ENCODE measurements at regions not wholly inside any gene's neighbourhood (a gene's known extent, or its start where the extent isn't known, plus 50 kb on each side); places are given as distances from the start of the nearest gene placed in this dataset.

DNA sequence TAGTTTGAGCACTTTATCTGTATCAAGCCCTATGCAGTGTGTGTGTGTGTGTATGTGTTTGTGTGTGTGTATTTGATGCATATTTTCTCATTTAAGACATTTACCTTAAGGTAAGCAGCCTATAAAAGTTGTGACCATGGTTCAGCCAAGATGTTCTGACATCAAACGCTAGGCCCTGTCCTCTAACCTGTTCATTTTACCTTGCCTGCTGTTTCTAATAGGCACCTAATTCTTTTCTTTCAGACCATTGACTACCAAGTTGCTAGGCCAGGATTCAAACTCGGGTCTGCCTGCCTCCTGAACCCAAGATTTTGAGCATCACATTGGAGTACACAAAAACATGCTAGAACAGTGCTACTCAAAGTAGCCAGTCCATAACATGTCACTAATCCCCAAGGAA lies 274.5 kb downstream of the PLK2 start:
- Mint-ChIP-seq H3K9me3 (ENCODE audit: insufficient read depth) (no peaks in the 10 kb centered on the region), H3K4me1 (no peaks in the 10 kb centered on the region), H3K27ac (no peak overlapping the region), H3K27me3 (peaks cover 4% of the 10 kb centered on the region), H3K4me3 (no peak overlapping the region)
- Histone ChIP-seq H3K79me2 (ENCODE audit: control insufficient read depth, insufficient read depth, low read length) (no peaks in the 10 kb centered on the region), H3K4me1 (ENCODE audit: control insufficient read depth in 2 of 2, insufficient read depth in 2 of 2, low read length in 2 of 2) (no peaks in the 10 kb centered on the region), H4K20me1 (ENCODE audit: control insufficient read depth, insufficient read depth, low read length, poor library complexity, severe bottlenecking) (no peaks in the 10 kb centered on the region), H3K27me3 (replicated peaks in 1 of 4; ENCODE audit: control extremely low read depth in 1 of 4, control insufficient read depth in 3 of 4, insufficient read depth in 4 of 4, low read length in 3 of 4) (no peaks in the 10 kb centered on the region), H3K4me2 (replicated peaks; ENCODE audit: low read depth, low read length, poor library complexity, severe bottlenecking) (no peak overlapping the region), H3K36me3 (replicated peaks in 1 of 2; ENCODE audit: control extremely low read depth in 1 of 2, control insufficient read depth in 1 of 2, extremely low read depth in 1 of 2, insufficient read depth in 2 of 2, low read length in 1 of 2) (no peaks in the 10 kb centered on the region), H3K9ac (ENCODE audit: low read length) (no peak overlapping the region), H3K27ac (ENCODE audit: low read length in 2 of 2) (no peak overlapping the region), H2AFZ (ENCODE audit: insufficient read depth, low read depth, low read length, poor library complexity, severe bottlenecking) (no peak overlapping the region), H3K9me3 (ENCODE audit: control extremely low read depth in 1 of 3, control insufficient read depth in 2 of 3, insufficient read depth in 1 of 3, low read length in 2 of 3) (no peaks in the 10 kb centered on the region), H3K4me3 (ENCODE audit: control extremely low read depth in 1 of 5, extremely low read depth in 1 of 5, insufficient read depth in 1 of 5, low read depth in 2 of 5, low read length in 4 of 5) (no peak overlapping the region)
- TF ChIP-seq EZH2 (IDR thresholded peaks at IDR 0.05; ENCODE audit: borderline replicate concordance, insufficient read depth, low read depth, low read length, poor library complexity, severe bottlenecking), result no peak
- TF ChIP-seq, protein P1, sequence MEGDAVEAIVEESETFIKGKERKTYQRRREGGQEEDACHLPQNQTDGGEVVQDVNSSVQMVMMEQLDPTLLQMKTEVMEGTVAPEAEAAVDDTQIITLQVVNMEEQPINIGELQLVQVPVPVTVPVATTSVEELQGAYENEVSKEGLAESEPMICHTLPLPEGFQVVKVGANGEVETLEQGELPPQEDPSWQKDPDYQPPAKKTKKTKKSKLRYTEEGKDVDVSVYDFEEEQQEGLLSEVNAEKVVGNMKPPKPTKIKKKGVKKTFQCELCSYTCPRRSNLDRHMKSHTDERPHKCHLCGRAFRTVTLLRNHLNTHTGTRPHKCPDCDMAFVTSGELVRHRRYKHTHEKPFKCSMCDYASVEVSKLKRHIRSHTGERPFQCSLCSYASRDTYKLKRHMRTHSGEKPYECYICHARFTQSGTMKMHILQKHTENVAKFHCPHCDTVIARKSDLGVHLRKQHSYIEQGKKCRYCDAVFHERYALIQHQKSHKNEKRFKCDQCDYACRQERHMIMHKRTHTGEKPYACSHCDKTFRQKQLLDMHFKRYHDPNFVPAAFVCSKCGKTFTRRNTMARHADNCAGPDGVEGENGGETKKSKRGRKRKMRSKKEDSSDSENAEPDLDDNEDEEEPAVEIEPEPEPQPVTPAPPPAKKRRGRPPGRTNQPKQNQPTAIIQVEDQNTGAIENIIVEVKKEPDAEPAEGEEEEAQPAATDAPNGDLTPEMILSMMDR (IDR thresholded peaks at IDR 0.05), result no peak
- intact Hi-C loops (cut with micrococcal nuclease), result no loop called here
- CTCF ChIA-PET, result no interaction called here
- POLR2A ChIA-PET, result no interaction called here
- WGBS (ENCODE audit: insufficient coverage), result 89% methylated on average over 2 of the region's 2 CpGs
- no peak for ATAC-seq (ENCODE audit: low read depth)
- no peak for DNase-seq

DNA sequence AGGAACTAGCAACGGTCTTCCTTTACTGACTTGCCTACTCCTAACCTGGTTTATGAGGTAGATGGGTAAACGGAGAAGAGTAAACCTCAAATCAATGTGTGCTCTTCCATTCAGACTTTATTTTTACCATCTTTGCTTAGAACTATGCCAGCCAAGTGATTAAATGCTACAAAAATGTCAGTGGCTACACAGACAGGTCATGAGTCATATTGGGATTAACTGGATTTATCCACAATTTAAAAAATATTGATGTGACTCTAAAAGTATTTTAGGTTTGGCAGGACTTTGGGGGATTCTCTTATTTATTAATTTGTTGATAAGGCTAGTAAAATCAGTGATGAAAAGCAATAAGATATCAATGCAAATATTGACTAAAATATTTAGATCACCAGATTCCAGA lies 275.0 kb downstream of the PLK2 start:
- ChIA-PET CTCF (no interaction called here), POLR2A (no interaction called here)
- DNase-seq, result no peak
- H4K20me1 ChIP-seq (ENCODE audit: control insufficient read depth, insufficient read depth, low read length, poor library complexity, severe bottlenecking), result no peaks in the 10 kb centered on the region
- Mint-ChIP-seq H3K9me3 (ENCODE audit: insufficient read depth) (no peaks in the 10 kb centered on the region), H3K4me1 (no peaks in the 10 kb centered on the region), H3K27ac (no peak overlapping the region), H3K27me3 (no peaks in the 10 kb centered on the region), H3K4me3 (no peak overlapping the region)
- no peak for ATAC-seq (ENCODE audit: low read depth)
- H3K9ac ChIP-seq (ENCODE audit: low read length), result no peak overlapping the region
- intact Hi-C loops (cut with micrococcal nuclease), result no loop called here
- no peaks in the 10 kb centered on the region for H3K27me3 ChIP-seq (replicated peaks in 1 of 4; ENCODE audit: control extremely low read depth in 1 of 4, control insufficient read depth in 3 of 4, insufficient read depth in 4 of 4, low read length in 3 of 4)
- no CpG with 5 or more reads among the region's 2 CpGs for WGBS (ENCODE audit: insufficient coverage)
- no peak overlapping the region for H3K27ac ChIP-seq (ENCODE audit: low read length in 2 of 2)
- no peak overlapping the region for H3K4me3 ChIP-seq (ENCODE audit: control extremely low read depth in 1 of 5, extremely low read depth in 1 of 5, insufficient read depth in 1 of 5, low read depth in 2 of 5, low read length in 4 of 5)
- H3K4me2 ChIP-seq (replicated peaks; ENCODE audit: low read depth, low read length, poor library complexity, severe bottlenecking), result no peak overlapping the region
- no peaks in the 10 kb centered on the region for H3K9me3 ChIP-seq (ENCODE audit: control extremely low read depth in 1 of 3, control insufficient read depth in 2 of 3, insufficient read depth in 1 of 3, low read length in 2 of 3)
- no peak overlapping the region for H2AFZ ChIP-seq (ENCODE audit: insufficient read depth, low read depth, low read length, poor library complexity, severe bottlenecking)
- H3K79me2 ChIP-seq (ENCODE audit: control insufficient read depth, insufficient read depth, low read length), result no peaks in the 10 kb centered on the region
- H3K36me3 ChIP-seq (replicated peaks in 1 of 2; ENCODE audit: control extremely low read depth in 1 of 2, control insufficient read depth in 1 of 2, extremely low read depth in 1 of 2, insufficient read depth in 2 of 2, low read length in 1 of 2), result no peaks in the 10 kb centered on the region
- TF ChIP-seq EZH2 (IDR thresholded peaks at IDR 0.05; ENCODE audit: borderline replicate concordance, insufficient read depth, low read depth, low read length, poor library complexity, severe bottlenecking), result no peak
- TF ChIP-seq, protein P1 (IDR thresholded peaks at IDR 0.05), result no peak
- no peaks in the 10 kb centered on the region for H3K4me1 ChIP-seq (ENCODE audit: control insufficient read depth in 2 of 2, insufficient read depth in 2 of 2, low read length in 2 of 2)
